ENCODE measurements at regions not wholly inside any gene's neighbourhood (a gene's known extent, or its start where the extent isn't known, plus 50 kb on each side); places are given as distances from the start of the nearest gene placed in this dataset.

- no peak for TF ChIP-seq EP300 (IDR thresholded peaks at IDR 0.05)
- no peak for TF ChIP-seq CTCF (IDR thresholded peaks at IDR 0.05)
- TF ChIP-seq POLR2A (IDR thresholded peaks at IDR 0.05), result no peak
Measured at GRCh38 chr5:8749556-8749955, 796.3 kb downstream of the SEMA5A start.
